ENCODE measurements at regions not wholly inside any gene's neighbourhood (a gene's known extent, or its start where the extent isn't known, plus 50 kb on each side); places are given as distances from the start of the nearest gene placed in this dataset.

DNA sequence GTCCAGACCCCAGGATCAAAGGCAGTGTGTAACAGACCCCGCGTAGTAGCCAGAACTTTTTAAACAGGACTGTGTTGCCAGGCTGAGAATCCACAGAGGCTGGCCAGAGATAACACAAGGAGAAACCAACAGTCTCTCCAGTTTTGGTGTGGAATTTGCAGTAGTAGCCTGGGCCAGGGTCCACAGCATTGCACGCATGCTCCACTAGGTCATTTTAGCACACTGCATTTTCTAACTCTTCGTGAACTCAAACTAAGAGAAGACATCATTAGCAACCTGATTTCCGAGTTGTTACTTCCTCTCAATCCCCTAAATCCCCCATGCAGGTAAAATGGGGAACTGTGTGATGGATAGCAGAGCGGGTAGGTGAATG lies 119.6 kb downstream of the BOD1 start:
- Histone ChIP-seq H4K8ac (ENCODE audit: extremely low read depth, insufficient read depth, low read length) (no peak overlapping the region), H3K4me1 (replicated peaks in 1 of 4; ENCODE audit: control insufficient read depth in 3 of 4, insufficient read depth in 4 of 4, low read length in 3 of 4) (peaks cover 0 to 7% (median 4%) of the 10 kb centered on the region in 4 experiments; a peak in 5 of 7 replicates), H4K91ac (replicated peaks; ENCODE audit: insufficient read length, low read length) (no peak overlapping the region), H4K5ac (ENCODE audit: insufficient read length, low read depth, low read length) (no peak overlapping the region), H2AFZ (ENCODE audit: low read length) (no peak overlapping the region), H3K27me3 (replicated peaks in 1 of 4; ENCODE audit: control insufficient read depth in 3 of 4, extremely low read depth in 1 of 4, insufficient read depth in 3 of 4, low read length in 3 of 4) (no peaks in the 10 kb centered on the region; a peak in 1 of 7 replicates), H3K4me3 (ENCODE audit: extremely low read depth in 1 of 4, insufficient read depth in 2 of 4, low read depth in 3 of 4, low read length in 4 of 4) (no peak overlapping the region), H2BK15ac (ENCODE audit: low read length) (no peak overlapping the region), H3K14ac (ENCODE audit: insufficient read length) (no peak overlapping the region), H3K36me3 (ENCODE audit: control insufficient read depth in 2 of 4, insufficient read depth in 4 of 4, low read length in 3 of 4) (no peaks in the 10 kb centered on the region), H2AK5ac (ENCODE audit: low read depth, low read length) (no peak overlapping the region), H3K27ac (ENCODE audit: low read depth, low read length) (no peak overlapping the region), H2BK5ac (ENCODE audit: low read depth, low read length) (no peak overlapping the region), H3K79me2 (ENCODE audit: control insufficient read depth in 1 of 2, insufficient read depth in 2 of 2, low read length in 2 of 2) (no peaks in the 10 kb centered on the region), H2BK12ac (ENCODE audit: low read depth, low read length) (no peak overlapping the region), H3K4me2 (ENCODE audit: insufficient read depth in 1 of 2, low read depth in 2 of 2, low read length in 2 of 2) (no peak overlapping the region), H3K23ac (ENCODE audit: insufficient read length) (no peak overlapping the region), H3K56ac (replicated peaks; ENCODE audit: insufficient read length, low read depth, low read length) (no peak overlapping the region), H3K79me1 (ENCODE audit: low read depth, low read length) (no peaks in the 10 kb centered on the region), H3K18ac (ENCODE audit: extremely low read depth, low read length) (no peak overlapping the region), H3K23me2 (ENCODE audit: low read depth, low read length) (no peaks in the 10 kb centered on the region), H3K9ac (replicated peaks in 1 of 4; ENCODE audit: extremely low read depth in 1 of 4, low read depth in 3 of 4, low read length in 3 of 4) (no peak overlapping the region), H3K9me3 (ENCODE audit: insufficient read depth in 2 of 2, low read depth in 1 of 2, low read length in 1 of 2) (no peaks in the 10 kb centered on the region), H2BK20ac (ENCODE audit: low read length) (no peak overlapping the region), H4K20me1 (replicated peaks in 1 of 2; ENCODE audit: control insufficient read depth in 1 of 2, insufficient read depth in 2 of 2, low read length in 2 of 2) (no peaks in the 10 kb centered on the region), H2BK120ac (replicated peaks; ENCODE audit: low read depth, low read length) (no peak overlapping the region), H3K4ac (replicated peaks; ENCODE audit: insufficient read length, low read depth, low read length) (no peak overlapping the region)
- WGBS, 2 experiments (ENCODE audit: extremely low coverage in 1 of 2, insufficient coverage in 1 of 2, insufficient read length in 1 of 2, insufficient replicate concordance in 2 of 2, low coverage in 1 of 2, low lambda C conversion rate in 2 of 2, missing lambda C conversion rate in 1 of 2) = 91% methylated on average over 6 of the region's 6 CpGs; no CpG with 5 or more reads in 1 of the 2 experiments
- FAIRE-seq = no peak
- no peak for DNase-seq (ENCODE audit: low read depth in 1 of 2, low spot score in 2 of 2)
- TF ChIP-seq, protein P1, sequence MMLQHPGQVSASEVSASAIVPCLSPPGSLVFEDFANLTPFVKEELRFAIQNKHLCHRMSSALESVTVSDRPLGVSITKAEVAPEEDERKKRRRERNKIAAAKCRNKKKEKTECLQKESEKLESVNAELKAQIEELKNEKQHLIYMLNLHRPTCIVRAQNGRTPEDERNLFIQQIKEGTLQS (IDR thresholded peaks at IDR 0.05; ENCODE audit: insufficient read depth, low read depth, low read length) = no peak
- no peak for TF ChIP-seq RXRA (IDR thresholded peaks at IDR 0.05; ENCODE audit: insufficient read depth, low read depth, low read length)
- ChIA-PET CTCF (ENCODE audit: partially characterized antibody) (no interaction called here), POLR2A (ENCODE audit: partially characterized antibody) (no interaction called here)

Measured in H1 (cell line).